T-helper 1 cell treated with Interleukin-12 subunit alpha and Interleukin-12 subunit beta and Interleukin-4 antibody, amounts not matched to agents 30 μg/mL and 1 μg/mL, for 36 hours (primary cell): ENCODE measurements at regions not wholly inside any gene's neighbourhood (a gene's known extent, or its start where the extent isn't known, plus 50 kb on each side); places are given as distances from the start of the nearest gene placed in this dataset.

Experiments used
- H3K27ac Mint-ChIP-seq: one replicate; pipeline ENCODE4 v1.8.0; 2021; ENCODE audit warnings: mild to moderate bottlenecking, mixed read lengths
- H3K27me3 Mint-ChIP-seq: one replicate; pipeline ENCODE4 v1.8.0; 2021; ENCODE audit warnings: low read depth, mixed read lengths
- H3K36me3 Mint-ChIP-seq: one replicate; pipeline ENCODE4 v1.8.0; 2021; ENCODE audit warnings: low read depth, mixed read lengths
- H3K4me1 Mint-ChIP-seq: one replicate; pipeline ENCODE4 v1.8.0; 2021; ENCODE audit warnings: low read depth, mixed read lengths
- H3K4me3 Mint-ChIP-seq: one replicate; pipeline ENCODE4 v1.8.0; 2021; ENCODE audit warnings: mild to moderate bottlenecking, moderate library complexity, mixed read lengths
- H3K9me3 Mint-ChIP-seq: one replicate; pipeline ENCODE4 v1.8.0; 2021; ENCODE audit warnings: mixed read lengths

DNA sequence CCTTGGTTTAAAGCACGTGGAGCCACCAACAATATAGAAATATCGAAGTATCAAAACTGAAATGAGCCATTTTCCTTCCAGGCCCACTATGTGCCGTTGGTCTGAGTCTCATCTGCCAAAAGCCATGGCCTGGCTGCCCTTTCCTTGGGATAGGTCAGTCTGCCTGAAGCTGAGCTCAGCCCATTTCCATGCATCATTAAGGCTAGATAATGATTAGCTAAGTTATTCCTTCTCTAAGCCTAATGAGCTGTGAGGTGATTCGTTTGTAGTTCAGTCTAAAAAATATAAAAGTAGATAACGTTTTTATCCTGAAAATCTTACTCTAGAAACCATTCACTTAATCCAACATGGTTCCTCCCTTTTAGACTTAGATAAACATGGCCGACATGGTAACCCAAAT is 936.2 kb upstream of the LCORL start:
- Mint-ChIP-seq H3K9me3 (peaks cover 17% of the 10 kb centered on the region), H3K27me3 (no peaks in the 10 kb centered on the region), H3K36me3 (no peaks in the 10 kb centered on the region), H3K4me1 (no peaks in the 10 kb centered on the region), H3K4me3 (no peak overlapping the region), H3K27ac (no peak overlapping the region)

DNA sequence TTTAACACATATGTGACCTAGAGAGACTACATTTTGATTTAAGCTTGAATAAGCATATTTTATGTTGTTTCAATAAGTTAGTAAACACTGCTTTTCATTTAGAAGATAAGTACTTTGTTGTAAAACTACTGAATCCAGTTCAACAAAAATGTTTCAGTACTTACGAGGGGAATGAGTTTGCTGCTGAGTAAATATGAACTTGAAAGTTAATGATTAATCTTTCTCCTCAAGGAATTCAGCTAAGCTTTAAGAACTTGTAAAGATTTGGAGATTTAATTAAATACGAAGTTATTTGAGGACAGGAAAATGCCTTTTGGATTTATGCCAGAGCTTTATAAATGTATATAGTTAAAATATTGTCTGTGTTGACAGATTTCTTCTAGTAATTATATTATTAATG is 933.0 kb upstream of the LCORL start:
- Mint-ChIP-seq H3K4me1 (no peaks in the 10 kb centered on the region), H3K27me3 (no peaks in the 10 kb centered on the region), H3K9me3 (peaks cover 14% of the 10 kb centered on the region), H3K36me3 (no peaks in the 10 kb centered on the region), H3K27ac (no peak overlapping the region), H3K4me3 (no peak overlapping the region)

DNA sequence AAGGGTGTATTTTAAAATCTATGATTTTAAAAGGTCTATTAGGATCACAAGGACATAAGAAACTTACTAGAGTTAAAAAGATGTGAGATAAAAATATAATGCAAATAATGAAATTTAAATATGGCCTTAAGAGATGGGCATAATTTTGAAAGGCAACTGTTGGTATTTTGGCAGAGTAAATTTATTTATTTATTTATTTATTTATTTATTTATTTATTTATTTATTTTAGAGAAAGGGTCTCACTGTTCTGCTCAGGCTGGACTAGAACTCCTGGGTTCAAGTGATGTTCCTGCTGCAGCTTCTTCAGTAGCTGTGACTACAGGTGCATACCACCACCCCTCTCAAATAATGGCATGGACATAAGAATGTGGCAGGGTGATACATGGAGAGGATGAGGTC is 932.1 kb upstream of the LCORL start:
- H3K4me3 Mint-ChIP-seq = no peak overlapping the region
- H3K9me3 Mint-ChIP-seq = peaks cover 12% of the 10 kb centered on the region
- H3K27ac Mint-ChIP-seq = no peak overlapping the region
- no peaks in the 10 kb centered on the region for H3K4me1 Mint-ChIP-seq
- H3K27me3 Mint-ChIP-seq = no peaks in the 10 kb centered on the region
- no peaks in the 10 kb centered on the region for H3K36me3 Mint-ChIP-seq

DNA sequence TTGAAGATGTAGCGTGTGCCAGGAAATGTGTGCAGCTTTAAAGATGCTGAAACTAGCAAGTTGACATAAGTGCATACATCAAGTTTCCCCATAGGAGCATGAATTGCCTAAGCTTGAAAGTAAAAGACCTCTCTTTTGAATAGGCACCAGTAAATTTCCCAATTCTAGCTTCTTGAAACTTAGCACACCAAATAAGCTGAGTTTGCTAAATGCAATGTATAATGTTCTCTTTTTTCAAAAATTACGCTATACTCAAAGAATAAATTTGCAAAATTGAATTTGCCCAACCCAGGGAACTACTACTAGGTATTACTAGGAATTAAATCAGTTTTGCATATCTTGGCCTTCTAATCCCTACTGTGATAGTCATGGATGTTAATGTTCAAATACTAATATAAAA is 923.9 kb upstream of the LCORL start:
- H3K36me3 Mint-ChIP-seq = no peaks in the 10 kb centered on the region
- no peaks in the 10 kb centered on the region for H3K4me1 Mint-ChIP-seq
- no peak overlapping the region for H3K27ac Mint-ChIP-seq
- no peaks in the 10 kb centered on the region for H3K27me3 Mint-ChIP-seq
- no peak overlapping the region for H3K4me3 Mint-ChIP-seq
- H3K9me3 Mint-ChIP-seq = peaks cover 15% of the 10 kb centered on the region

DNA sequence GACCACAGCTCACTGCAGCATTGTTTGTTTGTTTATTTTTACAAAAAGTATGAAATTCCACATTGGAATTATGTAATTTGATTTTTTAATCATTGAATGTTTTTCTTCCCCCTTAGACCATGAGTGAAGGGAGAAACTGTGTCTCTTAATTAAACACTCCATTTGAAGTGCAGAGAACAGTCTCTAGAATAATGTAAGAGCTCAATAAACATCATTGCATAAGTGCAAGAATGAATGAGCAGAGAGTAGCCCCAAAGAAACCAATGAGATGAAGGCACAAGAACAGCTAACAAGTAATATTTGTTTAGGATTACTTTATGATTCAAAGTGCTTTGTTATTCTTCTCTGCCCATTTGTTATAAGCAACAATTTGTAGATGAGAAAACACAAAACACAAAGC is 921.3 kb upstream of the LCORL start:
- Mint-ChIP-seq H3K27me3 (no peaks in the 10 kb centered on the region), H3K27ac (no peak overlapping the region), H3K4me3 (no peak overlapping the region), H3K4me1 (no peaks in the 10 kb centered on the region), H3K9me3 (peaks cover 18% of the 10 kb centered on the region), H3K36me3 (no peaks in the 10 kb centered on the region)

DNA sequence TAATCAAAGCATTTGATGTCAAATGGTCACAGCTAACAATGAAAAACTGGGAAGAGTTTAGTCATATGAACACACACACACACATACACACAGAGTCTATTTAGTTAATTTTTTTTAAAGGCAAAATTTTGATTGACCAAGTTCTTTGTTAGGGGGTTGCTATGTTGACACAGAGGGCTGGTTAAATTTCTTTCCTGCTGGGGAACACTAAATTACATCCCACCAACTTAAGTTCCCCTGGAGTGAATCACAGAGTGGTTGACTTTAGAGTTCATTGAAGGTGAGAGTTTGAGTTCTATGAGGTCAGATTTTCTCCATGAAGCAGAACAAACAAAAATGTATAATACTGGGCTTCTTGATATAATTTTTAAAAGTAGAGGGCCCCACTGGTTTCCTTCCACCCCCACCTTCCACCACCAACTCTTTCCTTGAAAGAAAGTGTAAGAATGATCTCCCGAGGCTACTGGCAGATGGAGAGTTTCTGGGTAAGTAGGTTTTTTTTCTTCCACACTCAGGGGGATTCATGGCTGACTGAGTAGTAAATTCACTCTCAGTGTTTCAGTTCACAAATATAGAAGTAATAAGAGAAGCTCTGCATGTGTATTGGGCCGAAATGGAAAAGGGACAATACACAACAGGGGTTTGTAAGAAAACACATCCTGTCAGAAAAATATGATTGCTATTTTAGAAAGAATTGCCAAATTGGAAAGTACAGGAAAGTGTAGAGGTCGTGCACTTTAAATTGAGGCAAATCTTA is 917.0 kb upstream of the LCORL start:
- no peak overlapping the region for H3K4me3 Mint-ChIP-seq
- H3K9me3 Mint-ChIP-seq = peaks cover 24% of the 10 kb centered on the region

DNA sequence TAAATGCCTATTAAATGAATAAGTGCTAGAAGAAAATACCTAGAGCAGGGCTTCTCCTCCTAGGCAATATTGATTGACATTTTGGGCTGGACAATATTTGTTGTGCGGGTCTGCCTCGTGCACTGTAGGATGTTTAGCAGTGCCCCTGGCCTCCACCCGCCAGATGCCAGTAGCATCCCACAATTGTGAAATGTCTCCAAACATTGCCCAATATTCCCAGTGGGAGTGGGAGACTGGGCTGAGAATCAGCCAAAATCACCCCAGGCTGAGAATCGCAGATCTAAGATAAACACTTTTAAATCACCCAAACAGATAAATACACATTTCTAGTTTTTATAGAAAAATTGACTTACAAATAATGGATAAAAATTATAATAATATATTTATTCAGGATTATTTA is 916.2 kb upstream of the LCORL start:
- Mint-ChIP-seq H3K36me3 (no peaks in the 10 kb centered on the region), H3K4me1 (no peaks in the 10 kb centered on the region), H3K9me3 (peaks cover 32% of the 10 kb centered on the region), H3K27ac (no peak overlapping the region), H3K27me3 (no peaks in the 10 kb centered on the region), H3K4me3 (no peak overlapping the region)

More for the DNA sequence above, 917.0 kb upstream of the LCORL start:
- H3K4me1 Mint-ChIP-seq = no peaks in the 10 kb centered on the region
- no peaks in the 10 kb centered on the region for H3K27me3 Mint-ChIP-seq
- H3K36me3 Mint-ChIP-seq = no peaks in the 10 kb centered on the region
- H3K27ac Mint-ChIP-seq = no peak overlapping the region

DNA sequence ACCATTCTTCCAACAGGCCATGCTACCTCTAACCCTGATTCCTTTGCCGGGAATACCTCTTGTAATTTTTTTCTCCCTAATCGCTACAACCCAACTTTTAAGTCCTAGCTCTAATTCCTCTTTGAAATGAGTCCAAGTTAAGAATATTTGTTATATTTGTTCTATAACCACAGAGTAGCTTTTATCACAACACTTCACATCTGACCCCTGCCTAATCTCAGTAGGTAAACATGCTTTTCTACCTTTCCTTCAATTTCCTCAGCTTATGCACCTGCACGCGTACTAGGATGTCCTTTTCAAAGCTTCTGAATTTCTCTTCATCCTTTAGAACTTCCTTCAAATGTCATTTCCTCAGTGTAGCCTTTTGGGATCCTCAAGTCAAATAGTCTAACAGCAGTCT is 915.5 kb upstream of the LCORL start:
- Mint-ChIP-seq H3K36me3 (no peaks in the 10 kb centered on the region), H3K4me3 (no peak overlapping the region), H3K4me1 (no peaks in the 10 kb centered on the region), H3K27me3 (no peaks in the 10 kb centered on the region), H3K27ac (no peak overlapping the region), H3K9me3 (peaks cover 32% of the 10 kb centered on the region)

DNA sequence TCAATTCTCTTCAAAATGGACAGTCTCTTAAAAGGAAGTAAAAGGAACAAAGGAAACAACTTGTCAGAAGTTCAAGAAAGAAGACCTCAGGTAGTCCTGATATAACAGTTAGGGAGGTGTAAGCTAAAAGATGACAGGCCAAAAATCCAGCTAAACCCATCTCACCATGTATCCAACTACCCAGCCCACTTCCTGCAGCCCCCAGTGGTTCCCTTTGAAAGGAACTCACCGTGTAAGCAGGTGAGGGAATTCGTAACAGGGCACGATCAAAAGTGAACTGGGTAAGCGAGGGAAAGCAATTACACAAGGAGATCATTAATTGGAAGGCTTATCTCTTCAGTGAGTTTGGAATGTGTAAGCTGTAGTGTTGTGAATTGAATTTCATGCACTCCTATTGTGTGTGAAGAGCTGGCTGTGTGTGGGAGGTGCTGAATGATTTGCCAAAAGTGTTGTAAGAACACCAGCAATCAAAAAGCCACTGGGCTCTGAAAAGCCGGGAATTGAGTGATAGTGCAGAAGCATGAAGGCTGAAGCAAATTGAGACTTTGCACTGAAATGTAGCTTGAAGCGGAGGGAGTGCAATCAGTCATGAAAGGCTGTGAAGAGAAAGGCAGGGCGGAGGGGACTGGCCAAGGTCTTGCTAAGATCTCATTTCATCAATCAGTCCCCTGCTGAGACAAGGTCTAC is 914.2 kb upstream of the LCORL start:
- Mint-ChIP-seq H3K27ac (no peak overlapping the region), H3K4me1 (no peaks in the 10 kb centered on the region), H3K27me3 (no peaks in the 10 kb centered on the region), H3K4me3 (no peak overlapping the region), H3K9me3 (peaks cover 32% of the 10 kb centered on the region), H3K36me3 (no peaks in the 10 kb centered on the region)

DNA sequence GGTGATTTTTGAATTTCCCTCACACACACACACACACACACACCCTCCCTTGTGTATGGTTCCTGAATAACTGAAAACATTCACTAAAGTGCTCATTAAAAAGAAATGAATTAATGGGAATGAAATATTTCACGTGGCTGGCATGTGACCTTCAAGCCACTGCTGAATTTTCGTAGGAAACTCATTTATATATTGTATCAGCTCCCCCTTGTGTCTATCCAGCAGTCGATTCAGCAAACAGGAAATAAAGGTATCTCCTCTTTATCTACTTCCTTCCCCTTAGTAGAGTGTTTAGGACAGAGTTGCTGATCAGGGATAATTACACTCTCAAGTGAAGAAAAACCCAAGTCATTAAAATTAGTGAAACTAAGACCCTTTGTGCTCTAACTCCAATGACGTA is 912.6 kb upstream of the LCORL start:
- Mint-ChIP-seq H3K4me1 (no peaks in the 10 kb centered on the region), H3K4me3 (no peak overlapping the region), H3K27ac (no peak overlapping the region), H3K27me3 (no peaks in the 10 kb centered on the region), H3K36me3 (no peaks in the 10 kb centered on the region), H3K9me3 (peaks cover 28% of the 10 kb centered on the region)

DNA sequence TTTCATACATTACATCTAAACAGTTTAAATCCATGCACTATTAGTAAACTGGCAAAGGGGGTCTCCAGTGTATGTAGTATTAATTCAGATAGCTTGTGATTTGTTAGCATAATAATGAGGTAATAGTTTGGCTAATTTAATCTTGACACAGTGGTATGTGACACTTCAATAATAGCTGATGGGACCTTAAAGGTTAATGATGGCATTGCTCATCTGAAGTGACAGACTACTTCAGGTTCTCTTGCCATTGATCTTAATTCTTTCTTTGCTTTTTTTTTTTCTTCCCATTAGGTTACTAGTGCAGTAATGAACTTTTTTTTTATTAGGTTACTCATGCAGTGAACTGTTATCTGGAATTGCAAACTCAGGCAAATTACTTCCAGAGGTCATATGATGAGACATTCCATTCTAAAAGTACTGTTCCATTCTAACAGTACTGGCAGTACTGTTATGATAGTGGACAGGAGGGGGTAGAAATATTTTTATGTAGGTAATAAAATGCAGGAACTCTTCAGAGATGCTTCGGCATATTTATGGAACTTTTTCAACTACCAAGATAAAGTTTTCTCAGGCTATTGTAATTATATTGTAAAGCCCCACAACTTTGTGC is 911.3 kb upstream of the LCORL start:
- no peaks in the 10 kb centered on the region for H3K36me3 Mint-ChIP-seq
- no peak overlapping the region for H3K27ac Mint-ChIP-seq
- no peak overlapping the region for H3K4me3 Mint-ChIP-seq
- H3K4me1 Mint-ChIP-seq = no peaks in the 10 kb centered on the region
- H3K9me3 Mint-ChIP-seq = peaks cover 23% of the 10 kb centered on the region
- H3K27me3 Mint-ChIP-seq = no peaks in the 10 kb centered on the region

DNA sequence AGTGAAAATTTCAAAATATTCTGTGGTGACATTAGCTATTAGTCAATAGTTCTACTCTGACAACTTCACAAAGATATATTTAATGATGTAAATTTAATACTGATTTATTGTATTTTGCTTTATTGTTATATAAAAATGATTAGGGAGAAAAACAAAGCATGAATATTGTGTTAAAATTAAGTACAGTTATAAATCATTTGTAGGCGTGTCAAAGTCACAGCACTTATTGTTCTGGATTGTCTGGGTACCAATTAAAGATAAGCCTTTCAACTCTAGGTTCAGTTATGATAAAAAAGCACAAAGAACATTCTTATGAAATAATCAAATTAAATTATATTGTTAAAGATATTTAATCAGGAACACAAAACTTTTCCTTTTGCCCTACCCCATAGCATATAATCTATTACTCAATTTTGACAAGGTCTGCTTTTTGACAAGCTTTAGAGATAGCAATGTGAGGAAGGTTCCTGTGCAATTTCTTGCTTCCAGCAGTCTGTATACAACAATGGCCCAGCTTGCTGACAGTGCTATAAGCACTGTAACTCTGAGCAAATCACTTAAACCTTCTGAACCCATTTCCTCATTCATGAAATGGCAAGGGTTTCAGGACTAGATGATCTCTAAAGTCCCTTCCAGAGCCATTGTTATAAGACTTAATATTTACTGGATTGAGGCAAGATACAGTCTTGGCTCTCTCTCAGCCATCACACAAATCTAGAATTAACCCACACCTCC is 910.3 kb upstream of the LCORL start:
- H3K4me3 Mint-ChIP-seq = no peak overlapping the region
- H3K27me3 Mint-ChIP-seq = no peaks in the 10 kb centered on the region
- H3K4me1 Mint-ChIP-seq = no peaks in the 10 kb centered on the region
- H3K36me3 Mint-ChIP-seq = no peaks in the 10 kb centered on the region
- H3K9me3 Mint-ChIP-seq = peaks cover 19% of the 10 kb centered on the region
- H3K27ac Mint-ChIP-seq = no peak overlapping the region

DNA sequence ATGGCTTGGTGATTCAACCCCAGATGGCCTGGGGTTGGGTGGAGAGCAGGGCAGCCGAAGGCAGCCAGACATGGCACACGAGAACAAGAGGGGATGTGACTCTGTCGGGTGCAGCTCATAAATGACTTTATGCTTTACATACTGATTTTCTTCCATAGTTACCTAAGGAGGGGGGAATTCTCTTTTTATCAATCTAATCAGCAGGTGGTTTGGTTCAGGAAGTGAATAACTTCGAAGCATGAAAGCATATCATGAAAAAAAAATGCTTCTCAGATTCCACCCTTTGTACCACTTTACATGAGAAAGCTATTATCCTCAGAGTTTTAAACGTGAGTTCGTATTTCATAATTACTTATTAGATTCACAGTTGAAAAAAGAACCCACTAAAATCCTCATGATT is 908.9 kb upstream of the LCORL start:
- no peak overlapping the region for H3K4me3 Mint-ChIP-seq
- no peaks in the 10 kb centered on the region for H3K4me1 Mint-ChIP-seq
- no peaks in the 10 kb centered on the region for H3K36me3 Mint-ChIP-seq
- no peak overlapping the region for H3K27ac Mint-ChIP-seq
- peaks cover 13% of the 10 kb centered on the region for H3K9me3 Mint-ChIP-seq
- H3K27me3 Mint-ChIP-seq = no peaks in the 10 kb centered on the region

DNA sequence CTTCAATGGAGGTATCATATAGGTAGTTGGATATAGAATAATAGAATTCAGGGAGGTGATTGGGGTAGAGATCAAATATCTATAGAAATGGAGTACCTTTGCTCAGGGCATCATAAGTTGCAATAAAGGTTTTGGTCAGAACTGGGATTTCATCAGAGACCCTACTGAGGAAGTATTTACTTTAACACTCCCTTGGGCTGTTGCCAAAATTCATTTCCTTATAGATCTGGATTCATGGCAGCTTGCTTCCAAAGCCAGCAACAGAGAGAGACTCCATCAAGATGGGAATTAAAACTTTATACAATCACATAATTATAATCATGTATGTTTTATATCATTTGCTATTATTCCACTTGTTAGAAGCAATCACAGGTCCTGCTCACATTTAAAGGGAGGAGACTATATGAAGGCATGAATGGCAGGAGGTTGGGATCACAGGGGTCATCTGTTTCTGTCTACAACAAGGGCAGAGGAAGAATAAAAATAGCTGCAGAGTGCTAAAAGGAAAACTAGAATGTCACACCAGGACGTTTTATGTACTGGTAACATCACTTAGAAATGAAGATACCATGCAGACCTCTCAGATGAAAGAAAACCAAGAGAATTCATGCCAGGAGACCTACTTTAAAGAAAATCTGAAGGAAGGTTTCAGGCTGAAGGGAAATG is 902.1 kb upstream of the LCORL start:
- no peak overlapping the region for H3K4me3 Mint-ChIP-seq
- H3K36me3 Mint-ChIP-seq = no peaks in the 10 kb centered on the region
- no peaks in the 10 kb centered on the region for H3K4me1 Mint-ChIP-seq
- H3K27ac Mint-ChIP-seq = no peak overlapping the region
- no peaks in the 10 kb centered on the region for H3K27me3 Mint-ChIP-seq
- H3K9me3 Mint-ChIP-seq = peaks cover 9% of the 10 kb centered on the region
